HG03108 (cell line): ENCODE measurements at regions not wholly inside any gene's neighbourhood (a gene's known extent, or its start where the extent isn't known, plus 50 kb on each side); places are given as distances from the start of the nearest gene placed in this dataset.

Experiments used
- ATAC-seq: cut with Tn5 transposase; IDR thresholded peaks from one replicate; pipeline ENCODE4 v1.9.1; 2021; ENCODE audit warnings: moderate library complexity; ENCODE audit not compliant: unreplicated experiment

DNA sequence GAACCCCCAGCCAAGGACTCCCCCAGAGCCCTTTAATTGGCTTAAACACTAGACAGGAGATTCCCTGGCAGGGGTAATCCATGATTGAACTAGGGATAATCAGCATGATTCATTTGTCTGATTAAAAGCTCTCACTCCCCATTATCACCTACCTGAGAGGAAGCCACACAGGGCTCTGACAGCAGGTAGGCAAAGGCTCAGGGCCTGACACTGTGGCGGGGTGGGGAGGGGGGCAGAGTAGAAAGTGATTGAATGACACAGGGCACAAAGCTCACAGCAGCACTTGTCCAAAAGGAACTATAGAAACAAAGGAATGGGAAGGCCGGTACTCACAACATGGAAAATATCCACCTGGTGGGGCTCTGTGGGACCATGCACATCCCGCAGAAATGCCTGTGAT, 231.6 kb downstream of the MAFB start:
- ATAC-seq: no peak

GRCh38 chr20:40452758-40453157, 236.3 kb downstream of the MAFB start:
- no peak for ATAC-seq

DNA sequence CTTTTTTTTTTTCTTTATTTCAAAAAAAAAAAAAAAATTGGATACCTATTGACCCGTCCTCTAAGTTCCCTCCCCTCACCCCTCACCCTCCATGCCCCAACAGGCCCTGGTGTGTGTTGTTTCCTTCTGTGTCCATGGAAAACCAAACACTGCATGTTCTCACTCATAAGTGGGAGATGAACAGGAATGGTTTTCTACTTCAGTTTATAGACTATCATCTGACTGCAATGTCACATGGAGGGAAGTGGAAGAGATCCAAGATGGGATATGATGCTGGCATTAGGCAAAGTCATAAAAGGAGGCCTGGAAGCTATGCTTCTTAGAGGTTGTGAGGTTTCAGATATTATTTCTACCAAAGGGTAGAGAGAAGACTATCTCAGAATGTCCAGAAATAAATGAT, 237.5 kb downstream of the MAFB start:
- ATAC-seq: no peak

GRCh38 chr20:40449974-40450616, 238.9 kb downstream of the MAFB start:
- no peak for ATAC-seq

DNA sequence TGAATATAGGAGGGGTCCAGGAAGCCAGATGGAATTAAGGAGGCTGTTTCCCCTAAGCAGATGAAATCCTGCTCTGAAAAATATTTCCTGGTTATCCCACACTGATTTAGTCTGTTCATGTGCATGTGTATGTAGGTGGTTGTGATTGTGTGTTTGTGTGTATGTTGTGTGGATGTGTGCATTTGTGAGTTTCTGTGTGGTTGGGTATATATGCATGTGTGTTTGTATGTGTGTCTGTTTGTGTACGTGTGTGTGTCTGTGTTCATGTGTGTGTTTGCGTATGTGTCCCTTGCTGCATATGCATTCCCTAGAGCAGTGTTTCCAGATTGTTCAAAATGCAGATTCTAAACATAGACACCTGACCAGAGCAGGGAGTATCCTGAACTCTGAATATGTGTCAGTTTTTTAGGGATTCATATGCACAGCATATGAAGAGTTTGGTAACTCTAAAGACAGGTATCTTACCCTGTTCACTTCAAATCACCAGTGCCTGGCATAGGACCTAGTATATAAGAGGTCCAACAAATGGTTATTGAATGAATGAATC, 239.8 kb downstream of the MAFB start:
- no peak for ATAC-seq

DNA sequence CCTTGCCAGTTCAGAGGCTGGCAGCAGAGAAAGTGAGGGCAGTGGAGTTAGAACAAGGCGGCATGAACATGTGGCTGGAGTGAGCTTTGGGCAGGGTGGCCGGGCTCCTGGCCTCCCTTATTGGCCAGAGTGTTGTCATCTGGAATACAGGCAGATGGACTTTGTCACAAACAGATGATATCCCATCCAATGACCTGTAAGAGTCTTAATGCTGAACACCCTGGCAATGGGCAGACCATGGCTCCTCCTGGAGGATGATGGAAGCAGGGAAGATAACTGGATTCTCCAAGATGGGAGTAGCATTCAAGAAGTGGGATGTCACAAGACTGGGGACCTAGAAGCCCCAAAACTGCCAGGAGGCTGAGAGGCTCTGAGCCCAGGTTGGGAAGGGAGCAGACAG, 242.1 kb downstream of the MAFB start:
- ATAC-seq: no peak

DNA sequence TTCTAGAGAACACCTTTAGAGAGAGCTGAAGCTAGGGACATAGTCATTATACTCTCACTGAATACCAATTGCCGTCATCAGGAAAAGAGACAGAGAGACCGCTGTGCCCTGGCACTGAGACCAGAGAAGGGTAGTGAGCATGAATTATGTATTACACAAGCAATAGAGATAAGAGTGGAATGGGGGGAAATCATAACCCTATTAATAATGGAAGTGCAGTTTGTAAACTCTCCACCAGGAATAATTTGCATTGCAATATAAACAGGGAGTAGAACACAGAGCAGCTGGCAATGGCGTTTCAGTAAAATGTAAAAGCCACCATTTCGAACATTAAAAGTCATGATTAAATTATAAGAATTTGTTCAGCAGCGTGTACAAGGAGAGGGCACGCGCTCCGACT, 244.5 kb downstream of the MAFB start:
- no peak for ATAC-seq

DNA sequence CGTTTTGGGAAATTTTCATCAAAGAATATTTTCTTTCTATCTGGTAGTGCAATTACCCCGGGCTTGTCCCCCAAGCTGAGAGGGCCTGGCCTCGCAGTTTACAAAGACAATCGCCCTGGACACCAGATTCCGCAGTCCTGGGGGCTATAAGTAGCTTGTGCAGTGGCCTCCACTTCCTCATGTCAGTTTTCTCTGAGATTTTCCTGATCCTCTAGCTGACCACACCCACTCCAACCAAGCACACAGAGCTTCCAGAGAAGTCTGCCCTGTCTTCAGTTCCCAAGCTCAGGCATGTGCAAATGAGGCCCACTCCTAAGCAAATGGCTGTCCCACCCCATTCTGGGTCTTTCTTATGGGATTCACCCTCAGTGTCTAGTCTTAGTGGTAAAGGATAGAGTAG, 245.3 kb downstream of the MAFB start:
- ATAC-seq: no peak

GRCh38 chr20:40442181-40442963, 246.7 kb downstream of the MAFB start:
- no peak for ATAC-seq

DNA sequence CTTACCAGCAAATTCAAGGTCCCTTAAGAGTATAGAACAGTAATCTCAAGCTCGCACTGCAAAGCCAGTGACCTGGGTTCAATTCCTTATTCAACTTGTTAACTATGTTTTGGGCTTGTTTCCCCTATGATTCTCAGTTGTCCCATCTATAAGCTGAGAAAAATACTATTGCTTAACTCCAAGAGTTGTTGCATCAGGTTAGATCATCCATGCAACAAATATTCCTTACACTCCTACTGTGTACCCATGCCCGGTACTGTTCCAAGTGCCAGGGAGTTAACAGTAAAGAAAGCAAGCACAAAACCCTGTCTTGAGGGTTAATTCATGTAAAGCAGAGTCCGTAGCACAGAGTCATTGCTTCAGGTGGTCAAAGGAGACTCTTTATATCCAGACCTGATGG, 247.3 kb downstream of the MAFB start:
- no peak for ATAC-seq

GRCh38 chr20:40438161-40438830, 250.7 kb downstream of the MAFB start:
- ATAC-seq: no peak

- ATAC-seq: no peak
Measured at GRCh38 chr20:40436011-40436410, 253.0 kb downstream of the MAFB start.

DNA sequence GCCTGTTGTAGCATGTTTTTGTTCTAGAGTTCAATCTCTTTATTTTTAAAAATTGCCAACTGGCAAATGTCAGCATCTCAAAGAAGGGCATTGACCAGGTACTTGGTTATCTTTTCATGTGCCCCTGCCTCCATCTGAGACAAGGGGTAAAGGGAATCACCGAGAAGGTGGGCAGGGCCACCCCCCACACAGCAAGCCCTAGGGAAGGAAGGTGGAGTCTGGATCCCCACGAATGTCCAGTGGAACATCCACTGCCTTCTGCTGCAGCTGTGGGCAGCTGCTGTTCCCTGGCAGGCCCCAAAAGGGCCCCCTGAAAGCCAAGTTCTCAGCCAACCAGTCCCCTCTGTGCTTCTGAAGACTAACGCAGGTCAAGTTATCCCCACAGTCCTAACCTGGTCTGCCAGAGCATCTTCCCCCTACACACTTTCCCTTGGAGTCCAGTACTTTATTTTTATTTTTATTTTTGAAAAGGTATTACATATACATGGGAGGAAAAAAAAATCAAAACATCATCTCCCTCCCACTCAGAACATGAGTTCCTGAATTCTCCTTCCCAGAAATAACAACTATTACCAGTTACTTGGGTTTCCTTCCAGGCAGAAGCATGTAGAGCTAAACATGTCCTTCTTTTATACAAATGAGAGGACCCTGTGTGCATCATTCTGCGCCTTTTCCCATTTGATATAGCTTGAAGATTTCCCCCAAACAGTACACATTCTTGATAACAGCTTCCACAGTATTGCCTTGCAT, 253.7 kb downstream of the MAFB start:
- no peak for ATAC-seq

GRCh38 chr20:40434122-40434521, 254.9 kb downstream of the MAFB start:
- ATAC-seq: no peak

DNA sequence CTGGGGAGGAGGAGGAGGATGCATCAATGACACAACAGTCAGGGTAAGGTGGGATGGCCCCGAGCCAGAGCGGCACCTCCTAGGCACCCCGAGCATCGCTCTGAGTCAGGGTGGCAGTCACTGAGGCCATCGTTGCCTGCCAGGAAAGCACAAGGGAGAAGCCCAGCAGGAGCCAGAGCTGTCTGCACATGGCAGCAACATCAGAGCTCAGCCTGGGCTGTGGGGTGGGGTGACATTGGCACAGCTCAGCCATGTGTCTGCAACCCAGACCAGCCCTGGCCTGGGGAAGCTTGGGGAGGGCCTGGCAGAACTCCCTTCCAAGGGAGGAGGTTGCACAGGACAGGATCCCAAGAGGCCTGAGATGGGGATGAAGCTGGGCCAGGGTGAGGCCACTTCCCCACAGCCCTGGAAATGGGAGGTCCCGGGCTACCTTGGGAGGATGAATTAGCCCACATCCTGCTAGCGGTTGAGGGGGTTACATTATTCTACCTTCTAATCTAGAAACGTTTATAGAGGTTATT, 255.6 kb downstream of the MAFB start:
- ATAC-seq: no peak

DNA sequence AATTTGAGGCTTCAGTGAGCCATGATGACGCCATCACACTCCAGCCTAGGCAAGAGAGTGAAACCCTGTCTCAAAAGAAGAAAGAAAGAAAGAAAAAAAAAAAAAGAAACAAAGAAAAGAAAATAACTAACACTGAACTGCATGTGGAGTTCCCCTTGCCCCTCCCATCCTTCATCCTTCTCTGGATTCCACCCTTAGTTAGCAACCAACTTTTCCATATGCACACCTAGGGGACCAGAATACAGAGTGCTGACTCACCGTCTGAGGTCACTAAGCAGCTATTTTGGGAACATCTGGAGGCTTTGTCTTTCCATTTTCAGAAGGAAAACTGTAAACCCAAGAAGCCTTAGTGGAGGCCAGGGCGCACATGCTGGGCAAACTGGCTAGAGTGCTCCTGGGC, 257.4 kb downstream of the MAFB start:
- ATAC-seq: no peak

- ATAC-seq: no peak
Measured at GRCh38 chr20:40431112-40431511, 257.9 kb downstream of the MAFB start.

- ATAC-seq: no peak
Measured at GRCh38 chr20:40427026-40427425, 262.0 kb downstream of the MAFB start.

GRCh38 chr20:40424695-40425094, 264.3 kb downstream of the MAFB start:
- ATAC-seq: no peak

DNA sequence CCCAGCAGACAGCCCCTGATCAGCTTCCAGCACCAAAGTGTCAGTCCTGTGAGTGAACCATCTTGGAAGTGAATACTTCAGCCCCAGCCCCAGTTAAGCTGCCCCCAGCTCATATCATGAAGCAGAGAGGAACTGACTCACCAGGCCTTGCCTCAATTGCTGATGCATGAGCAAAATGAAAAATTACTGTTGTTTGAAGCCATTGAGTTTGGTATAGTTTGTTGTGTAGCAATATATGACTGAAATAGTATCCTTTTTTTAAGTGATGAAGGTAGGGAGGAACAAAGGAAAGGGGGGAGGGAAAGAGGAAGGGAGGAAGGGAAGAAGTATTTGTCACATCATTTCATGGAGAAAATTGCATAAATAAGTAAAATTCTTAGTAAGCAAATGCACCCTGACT, 266.4 kb downstream of the MAFB start:
- ATAC-seq: no peak

- no peak for ATAC-seq
Measured at GRCh38 chr20:40416274-40416673, 272.8 kb downstream of the MAFB start.
